ENCODE measurements at regions not wholly inside any gene's neighbourhood (a gene's known extent, or its start where the extent isn't known, plus 50 kb on each side); places are given as distances from the start of the nearest gene placed in this dataset.
"Not testable (repeated sequence)": the region's sequence is repeated elsewhere in the genome, so short reads cannot be mapped to it uniquely, and the experiment has no call there.

DNA sequence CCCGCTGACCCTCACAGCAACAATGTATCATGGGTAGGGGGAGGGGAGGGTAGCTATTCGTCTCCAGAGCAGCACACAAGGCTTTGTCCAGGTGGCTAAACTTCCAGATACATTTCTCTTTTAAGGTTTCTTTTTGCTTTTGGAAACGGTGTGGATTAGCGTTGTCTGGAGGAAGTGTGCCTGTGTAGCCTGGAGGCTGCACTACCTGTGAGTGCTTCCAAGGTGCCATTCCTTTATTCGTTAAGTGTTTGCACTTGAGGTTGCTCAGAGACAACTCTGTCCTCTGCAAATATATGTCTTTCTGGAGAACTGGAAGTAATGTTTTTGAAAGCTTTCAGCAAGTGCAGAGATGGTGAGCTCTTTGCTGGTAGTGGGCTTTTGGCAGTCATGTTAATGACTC lies 53.1 kb downstream of the HSFY1 start:
- not testable (repeated sequence) for DNase-seq (ENCODE audit: low spot score)

GRCh38 chrY:18601287-18601686 lies 54.8 kb downstream of the HSFY1 start:
- DNase-seq (ENCODE audit: low spot score), result not testable (repeated sequence)

DNA sequence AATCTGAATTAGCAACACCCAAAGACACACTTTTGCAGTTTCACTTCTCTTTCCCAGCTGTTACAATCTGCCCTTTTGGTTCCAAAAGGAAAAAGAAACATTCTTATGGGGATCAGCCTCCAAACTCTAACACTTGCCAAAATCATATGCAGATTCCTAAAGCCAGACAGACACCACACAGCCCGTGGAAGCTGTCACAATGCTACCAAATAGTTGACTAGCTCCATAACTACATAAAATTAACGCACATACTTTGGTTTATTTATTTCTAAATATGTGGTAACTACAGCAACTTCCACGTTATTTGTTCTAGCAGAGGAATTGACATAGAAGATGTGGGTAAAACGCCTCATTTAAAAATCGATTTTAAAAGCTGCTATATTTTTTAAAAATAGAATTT lies 59.7 kb downstream of the HSFY1 start:
- not testable (repeated sequence) for DNase-seq (ENCODE audit: low spot score)

DNA sequence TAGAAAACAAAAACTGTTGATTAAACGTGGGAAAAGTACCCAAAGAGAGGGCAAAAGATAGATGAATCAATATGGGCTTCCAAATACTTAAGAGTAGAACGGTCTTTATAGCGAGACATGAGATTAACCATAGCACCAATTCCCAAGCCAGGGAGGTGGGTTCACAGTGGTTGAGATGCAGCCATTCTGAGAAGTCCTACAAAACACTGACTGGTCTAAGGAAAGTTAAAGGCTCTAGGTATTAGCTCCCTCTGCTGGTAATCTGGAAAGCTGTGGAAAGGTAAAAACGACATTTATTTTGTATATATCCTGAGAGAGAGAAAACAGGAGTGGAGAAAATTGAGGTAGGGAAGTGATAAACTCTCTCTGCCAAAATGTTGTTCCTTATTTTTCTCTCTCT lies 61.7 kb downstream of the HSFY1 start:
- not testable (repeated sequence) for DNase-seq (ENCODE audit: low spot score)

- not testable (repeated sequence) for DNase-seq (ENCODE audit: low spot score)
Observed at GRCh38 chrY:18615809-18616208, 69.3 kb downstream of the HSFY1 start.

DNA sequence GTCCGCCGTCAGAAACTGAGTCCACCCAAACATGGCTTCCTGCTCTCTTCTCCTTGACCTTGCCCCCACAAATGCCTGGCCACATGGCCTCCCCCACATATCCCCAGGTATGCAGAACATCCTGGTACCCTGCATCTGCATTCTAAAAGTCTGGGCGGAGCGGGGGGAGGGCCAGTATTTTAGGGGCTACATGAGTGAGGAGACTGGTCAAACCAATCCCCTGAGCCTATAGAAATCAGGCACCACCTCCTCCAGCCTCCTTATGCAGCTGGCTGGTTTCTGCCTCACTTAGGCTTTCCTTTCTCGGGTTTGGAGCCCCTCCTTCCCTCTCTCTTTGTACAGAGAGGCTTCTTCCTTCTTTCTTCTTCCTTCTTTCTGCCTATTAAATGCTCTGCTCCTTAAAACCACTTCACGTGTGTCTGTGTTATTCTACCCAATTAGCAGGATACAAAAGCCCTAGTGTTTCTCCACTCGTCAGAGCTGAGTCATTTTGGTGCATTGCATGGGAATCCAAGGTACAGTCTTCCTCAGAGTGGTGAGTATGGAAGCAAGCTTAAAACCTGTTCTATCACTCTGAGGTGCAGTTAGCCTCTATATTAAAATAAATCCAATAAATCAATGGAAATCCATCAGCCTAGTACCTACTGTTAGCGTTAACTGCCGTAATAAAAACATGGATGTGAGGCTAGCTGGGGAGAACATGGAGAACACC lies 83.4 kb downstream of the HSFY1 start:
- not testable (repeated sequence) for DNase-seq (ENCODE audit: low spot score)

DNA sequence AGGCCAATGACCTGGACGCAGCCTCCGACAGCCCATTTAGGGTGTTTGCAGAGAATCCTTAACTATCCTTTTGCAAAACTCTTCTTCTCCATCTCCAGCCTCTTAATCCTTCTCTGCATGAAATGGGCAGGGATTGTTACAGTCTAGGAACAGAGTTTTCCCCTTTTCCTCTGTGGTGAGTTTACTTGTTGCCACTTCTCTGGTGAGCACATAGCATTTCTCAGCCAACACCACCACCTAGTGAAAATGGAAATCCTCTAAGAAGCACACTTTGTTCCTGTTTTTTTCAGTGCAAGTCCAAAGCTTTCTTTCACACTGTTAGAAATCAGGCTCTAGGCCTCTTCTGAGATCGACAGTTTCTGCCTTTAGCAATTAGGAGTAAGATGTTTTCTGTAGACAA lies 84.1 kb downstream of the HSFY1 start:
- DNase-seq (ENCODE audit: low spot score), result not testable (repeated sequence)

DNA sequence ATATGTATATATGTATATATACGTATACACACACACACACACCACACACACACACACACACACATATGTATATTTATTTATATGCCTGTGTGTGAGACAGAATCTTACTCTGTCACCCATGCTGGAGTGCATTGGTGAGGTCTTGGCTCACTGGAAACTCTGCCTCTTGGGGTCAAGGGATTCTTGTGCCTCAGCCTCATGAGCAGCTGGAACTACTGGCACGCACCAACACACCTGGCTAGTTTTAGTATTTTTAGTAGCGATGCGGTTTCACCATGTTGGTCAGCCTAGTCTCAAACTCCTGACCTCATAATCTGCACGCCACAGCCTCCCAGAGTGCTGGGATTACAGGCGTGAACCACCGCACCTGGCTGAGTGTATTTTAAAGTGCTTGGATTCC lies 85.1 kb downstream of the HSFY1 start:
- DNase-seq (ENCODE audit: low spot score), result not testable (repeated sequence)

DNA sequence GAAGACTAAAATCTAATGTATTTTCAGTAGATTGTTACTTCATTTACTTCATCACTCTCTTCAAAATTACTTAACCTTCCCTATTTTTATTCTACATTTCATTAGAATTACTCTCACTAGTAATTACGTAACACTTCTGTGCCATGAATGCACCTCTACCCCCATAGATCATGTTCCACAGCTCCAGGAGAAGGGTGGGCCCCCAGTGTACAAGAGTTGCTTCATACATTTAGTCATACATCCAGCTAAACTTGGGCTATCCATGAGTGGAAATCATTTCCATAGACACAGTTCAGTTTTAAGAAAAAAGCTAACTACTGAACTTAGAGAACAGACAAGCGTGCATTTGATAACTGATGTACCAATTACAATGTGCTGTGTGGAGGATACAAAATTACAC lies 104.2 kb downstream of the HSFY1 start:
- DNase-seq (ENCODE audit: low spot score), result no peak

GRCh38 chrY:18664559-18664958 lies 109.0 kb downstream of the HSFY2 start:
- no peak for DNase-seq (ENCODE audit: low spot score)

DNA sequence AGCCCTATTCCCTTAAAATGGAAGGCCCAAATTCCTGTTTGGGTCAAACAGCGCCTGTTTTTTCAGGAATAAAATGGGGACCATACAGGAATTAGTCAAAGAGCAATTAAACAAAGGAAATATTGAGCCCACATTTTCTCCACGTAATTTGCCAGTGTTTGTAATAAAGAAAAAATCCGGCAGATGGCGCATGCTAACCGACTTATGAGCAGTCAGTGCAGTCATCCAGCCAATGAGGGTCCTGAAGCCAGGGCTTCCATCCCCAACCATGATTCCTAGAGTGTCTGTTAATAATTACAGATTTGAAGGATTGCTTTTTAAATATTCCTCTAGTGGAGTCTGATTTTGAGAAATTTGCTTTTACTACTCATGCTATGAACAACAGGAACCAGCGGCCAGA lies 103.7 kb downstream of the HSFY2 start:
- peak; percentile 17 for DNase-seq (ENCODE audit: low spot score)

DNA sequence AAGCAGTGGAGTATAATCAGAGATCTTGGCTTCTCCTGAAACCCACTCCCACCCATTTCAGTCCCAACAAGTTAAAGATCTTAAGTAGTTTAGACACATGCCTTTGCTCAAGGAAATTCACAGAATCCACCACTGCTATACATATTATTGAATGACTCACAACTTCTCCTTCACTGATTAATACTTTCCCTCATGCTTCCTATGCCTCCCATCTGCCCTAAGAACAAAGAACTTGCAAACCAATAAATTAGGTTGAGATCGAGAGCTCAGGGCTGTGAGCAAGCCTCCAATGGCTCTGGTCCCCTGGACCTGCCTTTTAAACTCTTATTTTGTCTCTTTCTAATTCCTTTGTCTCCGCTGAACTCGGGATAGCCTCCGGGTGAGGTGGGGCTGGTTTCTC lies 101.6 kb downstream of the HSFY2 start:
- no peak for DNase-seq (ENCODE audit: low spot score)

DNA sequence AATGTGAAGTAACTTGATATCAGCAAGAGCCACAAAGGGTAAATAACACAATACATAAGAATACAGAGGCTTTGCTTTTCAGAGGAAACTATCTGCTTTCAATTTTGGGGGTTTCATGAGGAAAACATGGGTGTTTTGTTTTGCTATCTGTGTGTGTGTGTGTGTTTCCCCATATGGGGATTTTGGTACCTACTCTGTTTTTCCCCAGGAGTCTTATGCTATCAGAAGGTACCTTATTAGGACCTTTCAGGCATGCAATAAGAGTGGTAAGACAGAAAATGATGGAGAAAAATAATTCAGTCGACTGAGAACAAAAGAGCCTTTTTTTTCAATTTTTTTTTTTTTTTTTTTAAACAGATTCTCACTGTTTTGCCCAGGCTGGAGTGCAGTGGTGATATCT lies 87.5 kb downstream of the HSFY2 start:
- DNase-seq (ENCODE audit: low spot score), result not testable (repeated sequence)

GRCh38 chrY:18688362-18688761 lies 85.2 kb downstream of the HSFY2 start:
- not testable (repeated sequence) for DNase-seq (ENCODE audit: low spot score)

- DNase-seq (ENCODE audit: low spot score), result not testable (repeated sequence)
Observed at GRCh38 chrY:18689420-18689819, 84.1 kb downstream of the HSFY2 start.

- DNase-seq (ENCODE audit: low spot score), result not testable (repeated sequence)
Observed at GRCh38 chrY:18689890-18690593, 83.5 kb downstream of the HSFY2 start.

- not testable (repeated sequence) for DNase-seq (ENCODE audit: low spot score)
Observed at GRCh38 chrY:18696788-18697187, 76.7 kb downstream of the HSFY2 start.

- DNase-seq (ENCODE audit: low spot score), result not testable (repeated sequence)
Observed at GRCh38 chrY:18704198-18704597, 69.3 kb downstream of the HSFY2 start.

- DNase-seq (ENCODE audit: low spot score), result not testable (repeated sequence)
Observed at GRCh38 chrY:18711785-18712184, 61.8 kb downstream of the HSFY2 start.

DNA sequence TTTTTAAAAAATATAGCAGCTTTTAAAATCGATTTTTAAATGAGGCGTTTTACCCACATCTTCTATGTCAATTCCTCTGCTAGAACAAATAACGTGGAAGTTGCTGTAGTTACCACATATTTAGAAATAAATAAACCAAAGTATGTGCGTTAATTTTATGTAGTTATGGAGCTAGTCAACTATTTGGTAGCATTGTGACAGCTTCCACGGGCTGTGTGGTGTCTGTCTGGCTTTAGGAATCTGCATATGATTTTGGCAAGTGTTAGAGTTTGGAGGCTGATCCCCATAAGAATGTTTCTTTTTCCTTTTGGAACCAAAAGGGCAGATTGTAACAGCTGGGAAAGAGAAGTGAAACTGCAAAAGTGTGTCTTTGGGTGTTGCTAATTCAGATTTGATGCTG lies 59.8 kb downstream of the HSFY2 start:
- not testable (repeated sequence) for DNase-seq (ENCODE audit: low spot score)

- not testable (repeated sequence) for DNase-seq (ENCODE audit: low spot score)
Observed at GRCh38 chrY:18718714-18719113, 54.8 kb downstream of the HSFY2 start.

- not testable (repeated sequence) for DNase-seq (ENCODE audit: low spot score)
Observed at GRCh38 chrY:18720395-18720794, 53.1 kb downstream of the HSFY2 start.

Data from iPS-NIHi11 (cell line).